Smooth muscle cell of the brain vasculature (primary cell): ENCODE measurements at regions not wholly inside any gene's neighbourhood (a gene's known extent, or its start where the extent isn't known, plus 50 kb on each side); places are given as distances from the start of the nearest gene placed in this dataset.

Source experiments
- DNase-seq: peaks from one replicate; pipeline ENCODE4 v3.0.0-alpha.2; 2012; ENCODE audit warnings: low read depth, low spot score

GRCh38 chr2:173764094-173764493, 201.1 kb downstream of the SP3 start:
- no peak for DNase-seq

GRCh38 chr2:173766537-173767289, 198.5 kb downstream of the SP3 start:
- DNase-seq = no peak

DNA sequence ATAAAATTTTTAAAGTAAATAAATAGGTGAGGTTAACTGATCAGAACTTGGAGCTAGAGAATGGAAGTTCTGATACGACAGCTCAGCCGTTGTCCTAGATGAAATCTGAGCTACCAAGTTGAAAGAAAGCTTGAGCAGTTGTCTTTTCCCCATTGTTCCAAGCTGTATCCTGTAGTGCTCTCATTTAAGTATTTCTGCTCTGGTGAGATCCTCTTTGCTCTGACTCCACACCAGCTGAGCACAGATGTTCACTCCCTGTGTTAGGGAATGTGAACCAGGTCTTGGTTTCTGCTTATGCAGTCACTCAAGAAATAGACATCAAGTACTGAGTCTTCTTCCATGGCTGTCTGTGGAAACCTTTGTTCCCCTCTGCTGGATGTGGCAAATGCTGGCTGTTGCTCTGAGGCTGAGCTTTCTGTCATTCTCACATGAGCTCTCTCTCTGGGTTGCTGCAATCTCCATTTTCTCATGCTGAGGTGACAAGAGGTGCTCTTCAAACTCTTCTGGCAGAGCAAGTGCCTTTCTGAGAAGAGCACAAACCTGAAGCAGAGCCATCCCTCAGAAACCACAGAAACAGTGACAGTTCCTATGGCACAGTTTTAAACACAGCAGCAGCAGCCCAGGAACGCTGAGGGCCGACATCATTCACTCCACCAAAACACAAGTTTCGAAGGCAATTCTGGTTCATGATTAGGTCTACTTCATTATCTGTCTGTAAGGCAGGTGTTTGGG, 194.1 kb downstream of the SP3 start:
- DNase-seq = no peak

GRCh38 chr2:173772205-173772604, 193.0 kb downstream of the SP3 start:
- DNase-seq = no peak

- no peak for DNase-seq
Observed at GRCh38 chr2:173773076-173773475, 192.1 kb downstream of the SP3 start.

DNA sequence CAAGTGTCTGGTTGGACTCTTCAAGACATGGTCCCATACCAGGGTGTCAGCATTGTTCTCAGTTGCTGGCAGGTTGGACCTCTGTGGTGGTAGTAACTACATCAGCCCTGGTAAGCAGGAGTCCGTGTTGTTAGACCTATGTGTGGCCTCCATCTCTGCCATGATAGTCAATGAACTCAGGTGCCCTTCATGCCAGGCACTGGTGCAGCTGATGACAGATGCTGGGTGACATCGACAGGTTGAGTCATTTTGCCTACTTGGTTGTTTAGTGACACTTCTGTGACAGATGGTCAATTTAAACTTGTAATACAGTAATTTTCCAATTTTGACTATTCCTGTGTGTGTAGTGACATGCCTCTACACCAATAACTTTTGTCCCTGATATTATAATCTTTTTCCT, 189.7 kb downstream of the SP3 start:
- DNase-seq = no peak

DNA sequence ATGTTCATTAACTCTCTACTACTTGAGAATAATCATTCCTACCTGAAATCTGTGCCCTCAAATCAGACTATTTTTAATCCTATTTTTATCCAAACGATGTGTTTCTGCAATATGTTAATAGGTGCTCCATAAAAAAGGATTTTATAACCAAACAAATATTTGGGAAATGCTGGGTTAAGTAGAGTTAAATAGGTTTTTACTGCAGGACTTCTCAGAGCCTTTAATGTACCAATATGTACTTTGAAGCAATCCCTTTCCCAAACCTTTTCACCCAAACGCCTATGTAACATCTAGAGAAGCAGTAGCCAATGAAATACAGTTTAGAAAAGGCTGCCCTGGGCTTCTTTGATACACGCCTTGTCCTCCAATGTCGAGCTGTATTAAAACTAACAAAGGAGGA, 182.5 kb downstream of the SP3 start:
- no peak for DNase-seq

- no peak for DNase-seq
Observed at GRCh38 chr2:173783382-173783781, 181.8 kb downstream of the SP3 start.

GRCh38 chr2:173785813-173786212, 179.4 kb downstream of the SP3 start:
- DNase-seq = no peak

DNA sequence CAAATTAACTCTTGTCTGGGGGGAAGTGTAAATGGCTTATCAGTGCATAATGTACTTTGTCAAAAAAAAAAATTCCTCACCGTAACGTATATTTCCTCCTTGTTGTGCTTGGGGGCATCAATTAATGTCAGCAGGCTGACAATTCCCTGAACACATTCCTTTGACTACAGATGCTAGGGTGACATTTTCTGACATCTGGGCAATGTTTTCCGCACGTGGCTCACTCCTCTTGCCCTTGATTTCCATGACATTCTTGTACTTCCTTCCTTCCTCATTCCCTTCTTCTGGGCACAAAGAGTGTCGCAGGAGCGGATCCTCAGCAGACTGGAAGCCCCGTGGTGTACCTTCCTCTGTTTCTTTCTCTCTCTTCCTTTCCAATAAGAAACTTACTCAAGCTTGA, 173.7 kb downstream of the SP3 start:
- DNase-seq = no peak

DNA sequence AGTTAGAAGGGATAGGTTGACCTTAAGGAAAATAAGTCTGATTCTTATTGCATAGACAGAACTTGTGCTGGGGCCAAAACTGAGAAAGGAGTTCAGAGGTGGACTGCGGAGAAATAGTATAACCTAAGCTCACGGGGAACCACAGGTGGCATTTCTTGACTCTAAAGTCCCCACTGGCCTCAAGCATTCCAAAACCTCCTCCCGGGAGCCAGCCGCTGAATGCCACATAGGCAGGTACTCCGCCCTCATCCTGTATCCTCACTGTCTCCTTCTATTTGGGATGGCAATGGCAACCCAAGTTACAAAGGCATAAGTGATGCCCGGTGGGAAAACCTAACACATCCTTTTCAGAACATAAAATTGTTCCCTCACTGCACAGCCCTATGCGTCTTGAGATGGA, 173.0 kb downstream of the SP3 start:
- no peak for DNase-seq

DNA sequence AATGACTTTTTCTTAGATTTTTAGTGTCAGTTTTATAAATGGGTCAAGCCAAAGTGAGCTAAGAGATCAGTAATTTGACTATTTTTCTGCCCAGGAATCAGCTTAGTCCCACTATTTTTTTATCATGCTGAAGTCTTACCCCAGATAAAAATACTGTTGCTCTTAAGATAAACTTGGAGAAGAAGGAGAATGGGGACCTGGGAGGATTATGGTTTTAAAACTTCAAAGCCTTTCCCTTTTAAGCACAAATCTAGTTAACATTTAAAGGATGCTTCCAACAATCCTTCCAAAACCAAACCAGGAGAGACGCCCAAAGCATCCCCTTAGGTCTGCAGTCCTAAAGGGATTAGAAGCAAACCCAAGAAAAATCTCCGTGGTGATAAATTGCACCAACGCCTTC, 172.4 kb downstream of the SP3 start:
- DNase-seq = no peak

- DNase-seq = no peak
Observed at GRCh38 chr2:173793709-173794565, 171.2 kb downstream of the SP3 start.

- no peak for DNase-seq
Observed at GRCh38 chr2:173797586-173798263, 167.4 kb downstream of the SP3 start.

- DNase-seq = no peak
Observed at GRCh38 chr2:173802518-173802917, 162.7 kb downstream of the SP3 start.

GRCh38 chr2:173803449-173803848, 161.7 kb downstream of the SP3 start:
- DNase-seq = no peak

GRCh38 chr2:173806761-173807160, 158.4 kb downstream of the SP3 start:
- DNase-seq = no peak

GRCh38 chr2:173808718-173809117, 156.5 kb downstream of the SP3 start:
- no peak for DNase-seq

GRCh38 chr2:173812321-173812720, 152.9 kb downstream of the SP3 start:
- no peak for DNase-seq

DNA sequence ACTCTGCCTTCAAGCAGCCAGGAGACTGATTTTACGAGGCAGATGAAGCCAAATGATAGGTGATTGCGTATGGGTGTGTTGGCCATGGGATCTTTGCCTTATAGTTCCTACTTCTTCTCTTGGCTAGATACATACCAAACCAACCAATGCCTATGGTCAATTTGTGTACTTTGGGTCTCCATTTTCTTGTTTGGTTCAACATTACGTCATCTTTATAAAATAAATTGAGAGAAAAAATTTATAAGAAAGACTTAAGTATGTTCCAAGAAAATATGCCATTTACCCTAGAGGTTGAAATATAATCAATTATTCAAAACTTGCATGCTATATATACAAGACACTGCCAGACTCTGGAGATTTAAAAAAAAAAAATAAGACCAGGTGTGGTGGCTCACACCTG, 150.9 kb downstream of the SP3 start:
- no peak for DNase-seq

DNA sequence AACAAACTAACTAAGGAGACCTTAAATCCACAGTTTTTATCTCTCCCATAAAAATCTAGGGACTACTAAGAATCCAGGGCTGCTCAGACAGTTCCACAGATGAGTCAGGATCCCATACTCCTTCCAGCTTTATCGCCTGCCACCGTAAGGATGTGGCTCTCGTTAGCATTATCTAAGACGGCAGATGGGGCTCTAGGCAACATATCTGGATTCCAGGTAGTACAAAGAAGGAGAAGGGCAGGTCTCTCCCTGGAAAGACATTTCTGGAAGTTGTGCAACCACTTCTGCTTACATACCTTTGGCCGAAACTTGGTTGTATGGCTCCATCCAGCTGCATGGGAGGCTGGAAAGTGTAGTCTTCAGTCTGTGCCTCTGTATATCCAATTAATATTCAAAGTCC, 149.4 kb downstream of the SP3 start:
- no peak for DNase-seq

GRCh38 chr2:173817582-173817981, 147.6 kb downstream of the SP3 start:
- no peak for DNase-seq
